Karpas-422 (cell line): ENCODE measurements at regions not wholly inside any gene's neighbourhood (a gene's known extent, or its start where the extent isn't known, plus 50 kb on each side); places are given as distances from the start of the nearest gene placed in this dataset.

Source experiments
- DNase-seq: peaks from one replicate; pipeline ENCODE4 v3.0.0-alpha.2; 2015
- H2AFZ ChIP-seq: fragments of 200-600 bp; sonication (generic); 2 replicates; pipeline ENCODE4 v1.6.1; 2014; ENCODE audit warnings: antibody characterized with exemption, low read length, mixed read lengths
- H3K27ac ChIP-seq: fragments of 200-600 bp; sonication (generic); 2 replicates; pipeline ENCODE4 v1.5.1; 2014; ENCODE audit warnings: mild to moderate bottlenecking, low read length, moderate library complexity
- H3K27me3 ChIP-seq: fragments of 200-600 bp; sonication (generic); 2 replicates; pipeline ENCODE4 v1.6.1; 2014; ENCODE audit warnings: low read length, mixed read lengths
- H3K36me3 ChIP-seq: fragments of 200-600 bp; sonication (generic); 2 replicates; pipeline ENCODE4 v1.6.1; 2014; ENCODE audit warnings: low read length, mixed read lengths; ENCODE audit not compliant: insufficient read depth
- H3K4me1 ChIP-seq: fragments of 200-600 bp; sonication (generic); 2 replicates; pipeline ENCODE4 v1.6.1; 2014; ENCODE audit warnings: mild to moderate bottlenecking, low read length, mixed read lengths
- H3K4me2 ChIP-seq: fragments of 200-600 bp; sonication (generic); 2 replicates; pipeline ENCODE4 v1.6.1; 2014; ENCODE audit warnings: low read length, low read depth, mild to moderate bottlenecking; ENCODE audit not compliant: poor library complexity, severe bottlenecking
- H3K4me3 ChIP-seq: fragments of 200-600 bp; sonication (generic); 2 replicates; pipeline ENCODE4 v1.5.1; 2014; ENCODE audit warnings: mild to moderate bottlenecking, antibody characterized with exemption, low read length, mixed read lengths
- H3K79me2 ChIP-seq: fragments of 200-600 bp; sonication (generic); 2 replicates; pipeline ENCODE4 v1.6.1; 2014; ENCODE audit warnings: mild to moderate bottlenecking, low read length, mixed read lengths
- H3K9ac ChIP-seq: fragments of 200-600 bp; sonication (generic); 2 replicates; pipeline ENCODE4 v1.6.0; 2014; ENCODE audit warnings: low read length
- H3K9me2 ChIP-seq: fragments of 200-600 bp; sonication (generic), shearing (Covaris generic); replicated peaks from 2 replicates; pipeline ENCODE4 v1.6.0; 2014; ENCODE audit warnings: mild to moderate bottlenecking, low read length, moderate library complexity; ENCODE audit not compliant: insufficient read depth
- H3K9me3 ChIP-seq: fragments of 300-700, 200-600 bp; sonication (generic); 2 replicates; pipeline ENCODE4 v1.6.1; 2014; ENCODE audit warnings: low read length, mixed read lengths
- H4K20me1 ChIP-seq: fragments of 200-600 bp; sonication (generic); 2 replicates; pipeline ENCODE4 v1.6.1; 2014; ENCODE audit warnings: mild to moderate bottlenecking, antibody characterized with exemption, low read length, low read depth; ENCODE audit not compliant: insufficient read depth

- DNase-seq, result no peak
- no peak overlapping the region for H3K4me2 ChIP-seq
- no peaks in the 10 kb centered on the region for H3K27me3 ChIP-seq
- H3K27ac ChIP-seq, result no peak overlapping the region
- H3K36me3 ChIP-seq, result no peaks in the 10 kb centered on the region
- no peaks in the 10 kb centered on the region for H3K4me1 ChIP-seq
- H2AFZ ChIP-seq, result no peak overlapping the region
- H4K20me1 ChIP-seq, result no peaks in the 10 kb centered on the region
- H3K9ac ChIP-seq, result no peak overlapping the region
- no peaks in the 10 kb centered on the region for H3K9me2 ChIP-seq
- no peaks in the 10 kb centered on the region for H3K9me3 ChIP-seq
- H3K79me2 ChIP-seq, result no peaks in the 10 kb centered on the region
- H3K4me3 ChIP-seq, result no peak overlapping the region
These were observed 104.2 kb downstream of the EMX2 start for GRCh38 chr10:117646718-117647117.

DNA sequence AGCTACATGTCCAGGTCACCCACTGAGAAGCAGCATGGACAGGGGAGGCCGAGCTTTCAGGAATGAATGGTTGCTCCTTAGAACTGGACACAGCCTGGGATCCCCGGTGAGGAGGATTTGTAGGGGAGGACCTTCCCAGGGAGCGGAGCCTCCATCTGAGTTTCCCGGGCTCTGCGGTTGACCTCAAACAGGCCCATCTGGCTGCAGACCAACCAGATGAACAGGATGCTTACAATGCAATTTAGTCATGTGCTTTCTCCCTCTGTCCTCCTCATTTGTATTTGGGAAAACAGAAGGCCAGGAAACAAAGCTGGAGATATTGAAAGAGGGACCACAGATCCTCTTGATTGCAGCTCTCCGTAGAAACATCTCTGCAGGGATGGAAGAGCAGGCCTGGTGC lies 104.8 kb downstream of the EMX2 start:
- no peak for DNase-seq
- no peaks in the 10 kb centered on the region for H3K4me1 ChIP-seq
- no peak overlapping the region for H3K4me2 ChIP-seq
- no peaks in the 10 kb centered on the region for H3K79me2 ChIP-seq
- no peak overlapping the region for H3K9ac ChIP-seq
- H4K20me1 ChIP-seq, result no peaks in the 10 kb centered on the region
- no peaks in the 10 kb centered on the region for H3K9me2 ChIP-seq
- H3K27ac ChIP-seq, result no peak overlapping the region
- no peak overlapping the region for H3K4me3 ChIP-seq
- H3K36me3 ChIP-seq, result no peaks in the 10 kb centered on the region
- H2AFZ ChIP-seq, result no peak overlapping the region
- no peaks in the 10 kb centered on the region for H3K9me3 ChIP-seq
- no peaks in the 10 kb centered on the region for H3K27me3 ChIP-seq

DNA sequence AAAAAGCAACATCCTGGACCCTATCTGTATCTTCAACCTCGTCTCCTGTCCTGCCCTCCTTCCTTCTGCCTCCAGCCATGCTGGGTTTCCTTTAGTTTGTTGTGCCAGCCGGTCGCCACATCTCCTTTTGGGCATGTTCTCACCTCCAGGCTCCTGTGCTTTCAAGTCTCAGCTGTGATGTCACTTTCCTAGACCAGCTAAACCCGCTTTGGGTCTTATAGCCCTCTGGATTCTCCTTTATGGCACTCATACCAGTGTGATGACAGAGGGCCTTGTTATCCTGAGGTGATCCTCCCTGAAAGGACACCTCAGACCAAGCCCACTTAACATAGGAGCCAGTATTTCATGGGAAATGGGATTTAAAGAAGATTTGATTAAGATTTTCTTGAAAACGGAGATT lies 108.6 kb downstream of the EMX2 start:
- H3K4me1 ChIP-seq, result no peaks in the 10 kb centered on the region

GRCh38 chr10:117652228-117653169 lies 110.0 kb downstream of the EMX2 start:
- H3K9me2 ChIP-seq, result no peaks in the 10 kb centered on the region
- H3K36me3 ChIP-seq, result no peaks in the 10 kb centered on the region
- no peaks in the 10 kb centered on the region for H4K20me1 ChIP-seq
- H3K9ac ChIP-seq, result no peak overlapping the region
- H3K27ac ChIP-seq, result no peak overlapping the region
- H3K79me2 ChIP-seq, result no peaks in the 10 kb centered on the region
- peaks cover 7% of the 10 kb centered on the region for H3K9me3 ChIP-seq
- H2AFZ ChIP-seq, result no peak overlapping the region
- H3K4me2 ChIP-seq, result no peak overlapping the region
- H3K27me3 ChIP-seq, result no peaks in the 10 kb centered on the region
- H3K4me1 ChIP-seq, result no peaks in the 10 kb centered on the region
- H3K4me3 ChIP-seq, result no peak overlapping the region
- DNase-seq, result no peak

More for the DNA sequence above, 108.6 kb downstream of the EMX2 start:
- no peaks in the 10 kb centered on the region for H3K27me3 ChIP-seq
- H3K79me2 ChIP-seq, result no peaks in the 10 kb centered on the region
- H3K36me3 ChIP-seq, result no peaks in the 10 kb centered on the region
- no peaks in the 10 kb centered on the region for H4K20me1 ChIP-seq
- H3K27ac ChIP-seq, result no peak overlapping the region
- DNase-seq, result no peak
- H3K4me3 ChIP-seq, result no peak overlapping the region
- no peak overlapping the region for H2AFZ ChIP-seq
- H3K9me3 ChIP-seq, result peaks cover 7% of the 10 kb centered on the region
- no peak overlapping the region for H3K4me2 ChIP-seq
- H3K9ac ChIP-seq, result no peak overlapping the region
- H3K9me2 ChIP-seq, result no peaks in the 10 kb centered on the region

GRCh38 chr10:117653170-117653515 lies 110.6 kb downstream of the EMX2 start:
- Histone ChIP-seq H3K27me3 (no peaks in the 10 kb centered on the region), H3K9ac (no peak overlapping the region), H2AFZ (no peak overlapping the region), H3K9me2 (no peaks in the 10 kb centered on the region), H3K4me2 (no peak overlapping the region), H3K79me2 (no peaks in the 10 kb centered on the region), H3K9me3 (peaks cover 7% of the 10 kb centered on the region), H3K36me3 (no peaks in the 10 kb centered on the region), H3K27ac (no peak overlapping the region), H3K4me1 (no peaks in the 10 kb centered on the region), H3K4me3 (no peak overlapping the region), H4K20me1 (no peaks in the 10 kb centered on the region)
- no peak for DNase-seq

- no peak overlapping the region for H3K27ac ChIP-seq
- H3K9me2 ChIP-seq, result no peaks in the 10 kb centered on the region
- H4K20me1 ChIP-seq, result no peaks in the 10 kb centered on the region
- no peak overlapping the region for H3K4me3 ChIP-seq
- peaks cover 7% of the 10 kb centered on the region for H3K9me3 ChIP-seq
- H2AFZ ChIP-seq, result no peak overlapping the region
- no peak overlapping the region for H3K9ac ChIP-seq
- DNase-seq, result no peak
- no peaks in the 10 kb centered on the region for H3K36me3 ChIP-seq
- H3K79me2 ChIP-seq, result no peaks in the 10 kb centered on the region
- H3K4me1 ChIP-seq, result no peaks in the 10 kb centered on the region
- H3K4me2 ChIP-seq, result no peak overlapping the region
- no peaks in the 10 kb centered on the region for H3K27me3 ChIP-seq
These were observed 111.6 kb downstream of the EMX2 start for GRCh38 chr10:117654105-117654504.

GRCh38 chr10:117656385-117657367 lies 114.1 kb downstream of the EMX2 start:
- no peak overlapping the region for H3K9ac ChIP-seq
- no peaks in the 10 kb centered on the region for H3K27me3 ChIP-seq
- no peak overlapping the region for H2AFZ ChIP-seq
- no peaks in the 10 kb centered on the region for H3K9me2 ChIP-seq
- DNase-seq, result no peak
- H3K27ac ChIP-seq, result no peak overlapping the region
- no peak overlapping the region for H3K4me3 ChIP-seq
- H4K20me1 ChIP-seq, result no peaks in the 10 kb centered on the region
- H3K4me1 ChIP-seq, result no peaks in the 10 kb centered on the region
- H3K36me3 ChIP-seq, result no peaks in the 10 kb centered on the region
- no peak overlapping the region for H3K4me2 ChIP-seq
- no peaks in the 10 kb centered on the region for H3K79me2 ChIP-seq
- H3K9me3 ChIP-seq, result peaks cover 7% of the 10 kb centered on the region

DNA sequence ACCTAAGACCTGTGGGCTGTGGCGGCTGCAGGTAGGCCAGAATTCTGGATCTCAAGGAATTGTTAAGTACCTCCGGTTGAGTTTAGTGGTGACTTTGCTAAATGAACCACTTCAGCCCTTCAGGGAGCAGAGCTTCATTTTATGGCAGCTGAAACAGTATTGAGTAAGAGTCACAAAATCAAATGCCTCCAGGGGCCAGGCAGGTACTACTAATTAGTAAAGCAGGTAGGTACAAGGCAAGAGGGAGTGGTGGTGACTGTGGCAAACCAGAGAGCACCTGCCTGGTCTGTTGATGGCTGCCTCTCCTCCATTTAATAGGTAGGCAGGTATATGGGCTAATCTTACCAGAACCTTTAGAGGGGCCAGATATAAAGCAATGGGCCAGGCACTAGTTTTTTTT lies 118.8 kb downstream of the EMX2 start:
- H3K4me1 ChIP-seq, result no peaks in the 10 kb centered on the region
- no peaks in the 10 kb centered on the region for H3K27me3 ChIP-seq
- H4K20me1 ChIP-seq, result no peaks in the 10 kb centered on the region
- no peak overlapping the region for H3K9ac ChIP-seq
- H3K79me2 ChIP-seq, result no peaks in the 10 kb centered on the region
- no peak overlapping the region for H3K4me3 ChIP-seq
- no peaks in the 10 kb centered on the region for H3K9me2 ChIP-seq
- H3K4me2 ChIP-seq, result no peak overlapping the region
- no peak overlapping the region for H3K27ac ChIP-seq
- no peaks in the 10 kb centered on the region for H3K9me3 ChIP-seq
- H3K36me3 ChIP-seq, result no peaks in the 10 kb centered on the region
- DNase-seq, result no peak
- H2AFZ ChIP-seq, result no peak overlapping the region
